Stimulated activated CD8-positive, alpha-beta memory T cell treated with anti-CD3 and anti-CD28 coated beads, Interleukin-4, amount 100 ng/mL, for 24 hours (primary cell): ENCODE measurements at regions not wholly inside any gene's neighbourhood (a gene's known extent, or its start where the extent isn't known, plus 50 kb on each side); places are given as distances from the start of the nearest gene placed in this dataset.
"Not testable (repeated sequence)": the region's sequence is repeated elsewhere in the genome, so short reads cannot be mapped to it uniquely, and the experiment has no call there.

Source experiments
- DNase-seq: peaks from one replicate; pipeline ENCODE4 v3.0.0-alpha.2; 2020; ENCODE audit warnings: low read depth

- DNase-seq, result not testable (repeated sequence)
These were observed 187.9 kb downstream of the NPIPB11 start for GRCh38 chr16:29218649-29219048.

- DNase-seq, result not testable (repeated sequence)
These were observed 188.3 kb downstream of the NPIPB11 start for GRCh38 chr16:29218171-29218570.

- not testable (repeated sequence) for DNase-seq
These were observed 188.8 kb downstream of the NPIPB11 start for GRCh38 chr16:29217752-29218126.

- not testable (repeated sequence) for DNase-seq
These were observed 189.3 kb downstream of the NPIPB11 start for GRCh38 chr16:29217104-29217751.

- DNase-seq, result not testable (repeated sequence)
These were observed 192.7 kb downstream of the NPIPB11 start for GRCh38 chr16:29213770-29214169.

GRCh38 chr16:29213251-29213650 lies 193.3 kb downstream of the NPIPB11 start:
- DNase-seq, result not testable (repeated sequence)

GRCh38 chr16:29212084-29213027 lies 194.2 kb downstream of the NPIPB11 start:
- not testable (repeated sequence) for DNase-seq

- DNase-seq, result not testable (repeated sequence)
These were observed 195.1 kb downstream of the NPIPB11 start for GRCh38 chr16:29211456-29211855.

- not testable (repeated sequence) for DNase-seq
These were observed 196.0 kb downstream of the NPIPB11 start for GRCh38 chr16:29210299-29211150.

- not testable (repeated sequence) for DNase-seq
These were observed 200.4 kb downstream of the NPIPB11 start for GRCh38 chr16:29206120-29206519.

GRCh38 chr16:29205151-29205550 lies 201.4 kb downstream of the NPIPB11 start:
- not testable (repeated sequence) for DNase-seq

- no peak for DNase-seq
These were observed 201.7 kb downstream of the NPIPB11 start for GRCh38 chr16:29204806-29205135.

GRCh38 chr16:29203933-29204805 lies 202.3 kb downstream of the NPIPB11 start:
- not testable (repeated sequence) for DNase-seq

GRCh38 chr16:29203046-29203932 lies 203.2 kb downstream of the NPIPB11 start:
- not testable (repeated sequence) for DNase-seq

- DNase-seq, result not testable (repeated sequence)
These were observed 203.9 kb downstream of the NPIPB11 start for GRCh38 chr16:29202642-29203041.

GRCh38 chr16:29202025-29202632 lies 204.4 kb downstream of the NPIPB11 start:
- DNase-seq, result not testable (repeated sequence)

- DNase-seq, result not testable (repeated sequence)
These were observed 205.1 kb downstream of the NPIPB11 start for GRCh38 chr16:29201296-29202024.

- not testable (repeated sequence) for DNase-seq
These were observed 205.8 kb downstream of the NPIPB11 start for GRCh38 chr16:29200681-29201080.

GRCh38 chr16:29200135-29200601 lies 206.3 kb downstream of the NPIPB11 start:
- not testable (repeated sequence) for DNase-seq
